ENCODE measurements at regions not wholly inside any gene's neighbourhood (a gene's known extent, or its start where the extent isn't known, plus 50 kb on each side); places are given as distances from the start of the nearest gene placed in this dataset.
A peak's percentile ranks its signal among the peaks of the same experiment; 100 is the strongest.

DNA sequence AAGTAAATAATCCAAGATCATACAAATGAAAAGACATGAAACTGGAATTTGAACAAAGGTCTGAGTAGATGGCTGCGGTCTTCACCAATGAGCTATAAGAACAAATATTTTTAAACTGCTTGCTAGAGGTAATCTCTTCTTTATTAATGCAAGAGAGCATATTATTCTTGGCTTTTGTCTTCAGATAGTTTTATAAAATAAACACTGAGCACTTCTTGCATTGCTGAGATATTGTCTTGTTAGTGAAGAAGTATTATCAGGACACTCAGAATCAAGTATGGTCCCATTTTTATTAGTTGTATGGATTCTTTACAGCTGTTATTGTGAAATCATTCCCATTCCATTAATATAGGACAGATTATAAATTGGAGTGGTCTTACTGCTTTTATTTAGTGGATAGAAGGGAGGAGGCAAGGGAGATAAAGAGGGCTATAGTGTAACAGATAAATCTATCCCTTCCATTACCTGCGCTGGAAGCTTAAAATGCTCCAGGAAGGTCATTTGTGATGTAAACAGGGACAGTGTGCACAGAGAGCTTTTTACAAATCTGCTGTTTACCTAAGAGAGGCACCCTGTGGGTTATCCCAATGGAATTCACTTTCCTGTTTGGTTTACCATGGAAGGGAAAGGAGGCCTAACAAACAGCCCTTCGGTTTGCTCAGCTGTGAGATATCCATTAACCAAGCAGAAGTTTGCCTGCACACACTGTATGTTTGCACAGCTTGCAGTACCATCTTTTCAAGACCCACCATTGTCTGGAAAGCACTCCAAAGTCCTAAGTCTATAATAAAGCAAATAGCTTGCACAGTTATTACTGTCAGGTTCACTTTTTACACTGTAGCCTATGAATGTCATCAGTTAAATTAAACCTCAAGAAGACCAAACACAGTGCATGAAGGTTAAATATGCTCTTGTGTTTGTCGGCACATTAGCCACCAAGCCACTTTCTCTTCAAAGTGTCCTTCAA is 347.7 kb upstream of the TGFBR2 start:
- DNase-seq (ENCODE audit: low read depth in 2 of 3, low spot score in 2 of 3), result no peak

DNA sequence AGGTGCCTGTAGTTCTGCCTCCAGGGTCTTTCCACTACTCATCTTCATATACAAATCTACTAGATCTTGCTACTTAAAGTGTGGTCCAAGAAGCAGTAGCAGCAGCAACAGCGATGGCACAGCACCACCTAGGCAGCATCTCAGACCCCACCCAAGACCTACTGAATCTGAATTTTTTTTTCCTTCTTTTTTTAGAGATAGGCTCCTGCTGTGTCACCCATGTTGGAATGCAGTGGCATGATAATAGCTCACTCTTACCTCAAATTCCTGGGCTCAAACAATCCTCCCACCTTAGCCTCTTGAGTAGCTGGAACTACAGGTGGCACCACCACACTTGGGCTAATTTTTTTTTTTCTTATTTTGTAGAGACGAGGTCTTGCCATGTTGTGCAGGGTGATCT is 346.7 kb upstream of the TGFBR2 start:
- DNase-seq (ENCODE audit: low read depth in 2 of 3, low spot score in 2 of 3), result no peak

DNA sequence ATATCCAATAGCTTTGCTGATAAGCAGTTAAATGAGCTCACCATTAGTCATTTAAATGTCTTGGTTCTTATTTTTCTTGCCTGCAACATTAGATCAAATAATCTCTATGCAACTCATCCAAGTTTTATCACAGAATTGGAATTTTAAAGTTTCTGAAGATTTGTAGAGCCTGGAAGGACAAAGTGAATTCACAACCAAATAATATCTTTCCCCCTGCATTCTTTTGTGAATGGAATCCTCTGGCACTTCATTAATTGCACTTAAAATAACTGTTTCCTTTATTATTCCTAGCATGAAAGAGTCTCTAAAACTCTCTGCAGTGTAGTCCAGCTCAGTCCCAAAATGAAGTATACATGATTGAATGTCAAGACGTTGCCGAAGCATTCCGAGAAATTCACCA is 345.6 kb upstream of the TGFBR2 start:
- no peak for DNase-seq (ENCODE audit: low read depth in 2 of 3, low spot score in 2 of 3)

DNA sequence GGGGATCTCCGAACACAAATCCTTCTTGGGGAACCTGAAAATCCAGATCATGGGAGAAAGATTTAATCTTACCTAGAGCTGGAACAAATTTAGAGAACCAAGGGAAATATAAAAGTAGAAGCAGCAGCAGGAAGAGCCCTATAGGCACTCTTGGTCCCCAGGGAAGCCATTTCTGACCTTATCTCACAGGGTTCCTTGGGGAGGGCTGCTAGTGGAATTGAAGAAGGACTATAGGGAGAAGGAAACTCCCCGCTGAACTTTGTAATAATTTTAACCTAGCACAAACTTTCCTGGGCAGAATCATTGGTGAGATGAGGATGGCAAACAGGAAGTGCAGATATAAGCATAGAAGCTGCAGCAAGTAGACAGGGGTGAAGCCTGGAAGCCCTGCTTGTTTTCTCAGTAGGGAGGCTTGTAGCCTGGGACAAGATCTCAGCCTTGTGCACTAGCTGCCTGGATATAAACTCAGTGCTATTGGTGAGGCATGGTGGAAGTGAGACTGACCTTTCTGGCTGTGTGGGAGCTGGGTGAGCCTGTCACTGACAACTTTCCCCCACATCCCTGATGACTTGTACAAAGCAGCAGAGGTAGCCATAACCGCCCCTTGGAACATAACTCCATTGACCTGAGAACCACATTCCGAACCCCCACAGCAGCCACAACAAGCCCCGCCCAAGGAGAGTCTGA is 343.0 kb upstream of the TGFBR2 start:
- DNase-seq (ENCODE audit: low read depth in 2 of 3, low spot score in 2 of 3), result no peak

DNA sequence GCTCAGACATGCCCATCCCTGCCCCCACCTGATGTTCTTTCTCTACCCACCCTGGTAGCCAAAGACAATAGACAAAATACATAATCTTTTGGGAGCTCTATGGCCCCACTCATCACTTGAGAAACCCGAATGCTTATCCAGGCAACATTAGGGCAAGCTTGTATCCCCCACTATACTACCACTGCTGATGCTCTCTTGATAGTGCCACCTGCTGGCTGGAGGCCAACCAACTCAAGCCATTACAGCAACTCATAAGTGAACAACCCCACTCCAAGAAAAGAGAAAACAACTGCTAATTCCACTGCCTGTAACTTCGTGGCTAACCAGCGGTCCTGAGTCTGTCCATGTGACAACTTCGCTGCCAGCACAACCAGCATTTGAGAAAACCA is 342.5 kb upstream of the TGFBR2 start:
- DNase-seq (ENCODE audit: low read depth in 2 of 3, low spot score in 2 of 3), result no peak

DNA sequence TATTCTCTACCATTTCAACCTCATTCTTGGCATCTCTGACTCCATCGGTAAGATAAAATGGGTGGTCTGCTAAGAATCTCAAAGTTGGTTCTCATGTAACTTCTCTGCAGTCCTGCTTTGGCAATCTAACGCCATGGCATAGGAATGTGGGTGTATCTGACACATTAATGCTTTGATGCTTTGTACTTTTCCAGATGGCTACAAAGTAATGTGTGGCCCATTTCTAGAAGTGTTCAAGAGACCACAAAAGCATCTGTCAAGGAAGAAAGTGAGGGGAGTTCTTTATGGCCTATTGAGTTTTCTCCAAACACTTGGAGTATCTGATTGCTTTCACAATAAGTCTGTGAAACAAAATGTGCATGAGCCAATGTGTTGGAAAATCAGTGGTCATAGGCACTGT is 339.9 kb upstream of the TGFBR2 start:
- no peak for DNase-seq (ENCODE audit: low read depth in 2 of 3, low spot score in 2 of 3)

DNA sequence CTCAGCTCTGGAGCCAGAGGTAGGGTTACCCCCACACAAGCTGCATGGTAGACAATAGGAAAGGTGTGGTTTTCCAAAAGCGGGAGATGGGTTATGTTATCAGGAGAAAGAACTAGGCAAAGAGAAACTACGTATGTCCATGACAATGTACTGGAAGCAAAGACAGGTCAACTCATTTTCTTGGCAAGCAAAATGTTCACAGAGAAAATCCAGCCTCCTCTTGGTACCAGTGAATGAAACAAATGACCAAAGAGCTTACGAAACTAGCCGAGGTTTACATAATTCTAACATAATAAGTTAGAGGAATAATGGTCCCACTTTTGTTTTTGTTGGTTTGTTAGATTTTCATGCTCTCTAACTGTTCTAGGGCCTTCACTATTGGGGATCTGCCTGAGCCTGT is 338.1 kb upstream of the TGFBR2 start:
- DNase-seq (ENCODE audit: low read depth in 2 of 3, low spot score in 2 of 3), result no peak

DNA sequence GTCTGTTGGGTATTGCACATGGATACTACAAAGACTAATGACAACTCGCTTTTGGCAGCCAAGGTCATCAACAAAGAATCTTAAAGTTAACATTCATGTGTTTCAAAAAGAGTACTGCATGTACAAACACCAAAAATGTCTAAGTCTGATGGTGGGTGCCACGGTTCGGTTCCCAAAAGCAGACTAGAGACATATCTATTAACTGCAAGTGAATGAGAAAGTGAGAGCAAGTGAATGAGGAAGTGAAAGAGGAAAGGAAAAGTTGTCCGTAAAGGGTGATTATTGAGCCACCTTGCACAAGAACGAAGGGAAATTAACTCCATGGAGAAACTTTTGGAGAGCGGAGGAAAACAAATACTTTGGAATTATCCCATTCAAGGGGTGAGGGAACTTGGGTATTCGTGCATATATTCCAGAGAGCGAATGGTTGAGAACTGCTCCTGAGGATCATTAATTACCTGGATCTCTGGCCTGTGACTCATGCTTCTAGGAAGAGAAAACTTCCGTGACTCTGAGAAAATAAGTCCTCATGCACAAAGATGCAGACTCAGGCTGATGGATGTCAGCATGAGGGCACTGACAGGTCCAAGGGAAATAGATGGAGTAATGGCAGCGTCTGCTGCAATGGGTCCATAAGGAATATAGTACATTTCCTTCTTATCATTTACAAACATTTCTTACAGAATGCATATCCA is 336.5 kb upstream of the TGFBR2 start:
- DNase-seq (ENCODE audit: low read depth in 2 of 3, low spot score in 2 of 3), result no peak

DNA sequence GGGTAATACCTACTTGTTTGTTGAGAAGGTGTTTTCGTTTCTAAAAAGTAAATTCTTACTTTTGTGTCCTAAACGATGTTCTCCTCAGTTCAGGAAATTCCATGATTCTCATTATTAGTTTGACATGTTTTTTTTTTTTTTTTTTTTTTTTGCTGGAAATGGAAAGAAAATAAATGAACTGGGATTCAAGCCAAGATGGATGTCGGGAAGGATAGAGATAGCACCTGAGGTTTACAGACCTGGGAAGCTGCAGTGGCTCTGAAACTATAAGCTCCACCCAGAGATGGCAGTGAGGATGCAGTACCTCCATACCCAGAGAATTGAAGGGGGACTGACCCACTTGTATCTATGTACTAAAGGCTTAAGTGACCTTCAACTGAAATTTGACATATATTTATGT is 334.6 kb upstream of the TGFBR2 start:
- no peak for DNase-seq (ENCODE audit: low read depth in 2 of 3, low spot score in 2 of 3)

DNA sequence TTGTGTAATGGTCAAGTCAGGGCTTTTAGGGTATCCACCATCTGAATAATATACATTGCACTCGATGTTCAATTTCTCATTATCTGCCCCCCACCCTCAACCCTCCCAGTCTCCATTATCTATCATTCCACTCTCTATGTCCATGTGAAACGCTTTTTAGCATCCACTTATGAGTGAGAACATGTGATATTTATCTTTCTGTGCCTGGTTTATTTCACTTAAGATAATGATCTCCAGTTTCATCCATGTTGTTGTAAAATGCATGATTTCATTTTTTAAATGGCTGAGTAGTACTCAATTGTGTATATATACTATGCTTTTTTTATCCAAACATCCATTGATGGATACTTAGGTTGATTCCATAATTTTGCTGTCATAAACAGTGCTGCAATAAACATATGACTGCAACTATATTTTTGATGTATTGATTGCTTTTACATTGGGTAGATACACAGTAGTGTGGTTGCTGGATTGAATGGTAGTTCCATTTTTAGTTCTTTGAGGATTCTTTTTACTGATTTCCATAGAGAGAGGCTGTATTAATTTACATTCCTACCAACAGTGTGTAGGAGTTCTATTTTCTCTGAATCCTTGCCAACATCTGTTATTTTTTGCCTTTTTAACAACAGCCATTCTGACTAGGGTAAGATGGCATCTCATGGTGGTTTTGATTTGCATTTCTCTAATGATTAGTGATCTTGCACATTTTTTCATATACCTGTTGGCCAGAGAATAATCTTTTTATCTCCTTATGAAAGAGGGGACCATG is 332.9 kb upstream of the TGFBR2 start:
- DNase-seq (ENCODE audit: low read depth in 2 of 3, low spot score in 2 of 3), result no peak

DNA sequence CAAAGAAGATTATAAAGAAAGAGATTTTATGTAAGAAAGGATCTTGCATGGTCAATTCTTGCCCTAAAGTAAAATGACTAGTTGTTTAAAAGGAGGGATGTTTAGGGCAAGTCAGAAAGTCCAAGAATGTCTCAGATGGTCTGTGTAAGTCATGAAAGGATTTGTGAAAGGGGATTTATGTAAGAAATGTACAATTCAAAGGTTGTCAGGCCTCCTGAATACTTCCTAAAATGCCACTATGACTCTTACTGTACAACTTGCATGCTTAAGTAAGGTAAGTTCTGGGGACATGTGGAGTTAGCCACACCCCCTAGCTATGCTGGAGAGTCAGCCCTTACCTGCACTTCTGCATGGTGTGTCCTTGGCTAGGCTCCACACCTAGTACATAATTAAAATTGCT is 328.9 kb upstream of the TGFBR2 start:
- DNase-seq (ENCODE audit: low read depth in 2 of 3, low spot score in 2 of 3), result no peak

DNA sequence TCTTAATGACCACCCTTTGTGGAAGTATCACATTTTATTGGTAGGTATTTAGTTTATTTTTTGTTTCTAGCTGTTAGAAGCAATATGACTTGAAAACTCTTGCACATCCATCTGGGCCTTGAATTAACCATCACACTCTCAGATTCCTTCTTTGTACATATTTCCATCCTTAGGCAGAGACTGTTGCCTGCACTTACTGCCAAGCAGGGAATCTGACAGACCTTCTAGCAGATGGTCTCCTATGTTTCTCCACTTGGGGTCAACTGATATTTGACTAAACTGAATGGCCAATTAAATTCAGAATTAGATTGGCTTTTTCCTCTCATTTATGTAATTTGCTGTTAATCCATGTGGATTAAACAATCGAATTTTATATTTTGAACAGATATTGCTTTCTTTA is 324.9 kb upstream of the TGFBR2 start:
- no peak for DNase-seq (ENCODE audit: low read depth in 2 of 3, low spot score in 2 of 3)

DNA sequence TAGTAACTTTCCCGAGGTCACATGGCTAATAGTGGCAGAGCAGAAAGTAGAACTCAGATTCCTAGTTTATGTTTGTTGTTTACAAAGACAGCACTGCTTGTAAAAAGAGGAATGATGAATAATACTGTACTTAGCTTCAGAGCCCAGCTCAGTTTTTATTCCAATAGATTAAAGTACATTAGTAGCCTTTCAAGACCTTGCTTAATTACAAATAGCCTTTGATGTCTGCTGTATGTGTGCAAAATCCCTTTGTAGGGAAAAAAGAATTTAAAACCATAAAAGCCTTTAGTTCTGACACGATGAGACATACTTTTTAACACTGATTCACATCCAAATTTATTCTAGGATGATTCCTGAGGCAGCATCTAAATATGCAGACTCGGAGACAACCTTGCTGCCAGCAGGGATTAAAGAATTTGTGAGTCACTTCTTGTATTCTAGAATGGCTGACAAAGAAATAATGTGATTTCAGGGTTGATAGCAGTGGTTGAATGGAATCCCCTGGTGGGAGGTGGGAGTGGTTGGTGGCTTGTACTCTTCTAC is 324.2 kb upstream of the TGFBR2 start:
- DNase-seq (ENCODE audit: low read depth in 2 of 3, low spot score in 2 of 3), result no peak

DNA sequence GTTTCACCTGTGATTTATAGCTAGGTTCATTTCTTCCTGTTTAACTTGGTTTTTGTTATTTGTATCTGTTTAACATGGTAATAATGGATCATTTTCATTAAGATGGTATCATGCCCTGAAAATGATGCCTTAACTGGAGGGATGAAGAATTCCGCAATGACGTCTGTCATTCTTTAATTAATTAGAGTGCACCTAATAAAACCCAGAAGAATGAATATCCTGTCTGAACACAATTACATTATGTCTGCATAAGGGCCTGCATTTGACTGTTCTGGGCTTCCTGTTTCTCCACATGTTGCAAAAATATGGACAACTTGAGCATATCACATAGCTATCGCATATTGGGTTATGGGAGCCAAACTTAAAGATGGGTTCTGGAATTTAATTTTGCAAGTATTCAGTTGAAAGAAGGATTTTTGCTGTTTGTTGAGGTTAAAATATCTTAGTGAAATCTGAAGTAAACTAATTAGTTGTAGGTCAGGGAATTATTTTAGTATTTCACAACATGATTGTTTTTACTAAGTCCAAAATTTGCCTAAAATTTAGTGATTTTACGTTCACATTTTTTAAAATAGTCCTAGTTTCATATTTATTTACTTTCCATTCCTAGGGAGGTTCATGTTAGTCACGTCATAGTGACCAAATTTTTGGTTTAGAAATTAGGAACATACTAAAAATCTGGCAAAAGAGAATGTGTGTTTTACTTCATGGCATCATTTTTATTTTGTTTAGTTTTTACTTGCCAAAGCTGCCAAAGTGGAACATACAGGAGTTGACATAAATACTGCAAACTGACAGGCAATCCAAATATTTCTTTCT is 321.0 kb upstream of the TGFBR2 start:
- no peak for DNase-seq (ENCODE audit: low read depth in 2 of 3, low spot score in 2 of 3)

DNA sequence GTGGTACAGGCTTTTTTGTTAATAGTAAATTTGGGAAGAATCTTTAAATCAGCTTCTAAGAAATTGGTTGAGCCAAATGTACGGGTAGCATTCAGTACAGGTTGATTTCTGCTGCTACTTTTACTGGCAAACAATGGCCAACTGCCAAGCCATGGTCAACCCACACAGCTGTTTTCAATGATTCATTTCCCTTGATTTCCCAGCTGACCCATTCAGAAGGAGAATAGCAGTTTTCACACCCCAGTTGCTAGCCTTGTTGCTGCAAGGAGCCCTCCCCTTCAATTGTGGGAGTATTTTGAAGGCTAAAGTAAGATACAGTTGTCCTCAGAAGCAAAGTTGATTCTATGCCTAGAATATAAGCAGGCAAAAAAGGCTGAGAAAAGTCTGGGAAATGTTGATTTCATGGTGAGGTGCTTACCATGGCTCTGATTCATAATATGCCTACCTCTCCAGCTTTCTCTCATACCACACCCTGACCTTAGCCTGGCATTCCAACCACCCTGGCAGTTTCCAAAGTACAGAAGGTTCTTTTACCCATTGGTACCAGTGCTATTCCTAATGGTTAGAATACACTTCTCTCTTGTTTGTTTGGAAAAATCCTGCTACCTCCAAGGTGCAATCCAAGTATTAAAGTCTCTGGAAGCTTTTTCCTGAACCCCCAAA is 320.3 kb upstream of the TGFBR2 start:
- DNase-seq (ENCODE audit: low read depth in 2 of 3, low spot score in 2 of 3), result peak in 2 of 3 donors; percentile 43 to 67

DNA sequence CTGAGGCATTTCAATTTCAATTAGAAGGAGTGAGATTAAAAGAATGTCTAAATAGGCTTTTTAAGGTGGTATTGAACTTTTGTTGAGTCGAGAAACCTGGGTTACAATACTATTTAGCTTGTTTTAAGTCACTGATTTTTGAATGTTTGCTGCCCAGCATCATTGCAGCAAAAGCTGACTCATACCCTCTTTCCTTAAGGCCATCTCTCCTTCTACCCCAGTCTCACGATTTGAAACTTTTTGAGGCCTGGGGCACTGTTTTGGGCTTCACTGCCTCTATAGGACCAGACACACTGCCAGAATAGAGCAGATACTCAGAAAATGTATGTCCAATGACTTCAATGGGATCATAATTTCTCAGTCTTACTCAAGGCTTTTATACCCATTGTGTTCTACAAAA is 319.6 kb upstream of the TGFBR2 start:
- DNase-seq (ENCODE audit: low read depth in 2 of 3, low spot score in 2 of 3), result no peak

DNA sequence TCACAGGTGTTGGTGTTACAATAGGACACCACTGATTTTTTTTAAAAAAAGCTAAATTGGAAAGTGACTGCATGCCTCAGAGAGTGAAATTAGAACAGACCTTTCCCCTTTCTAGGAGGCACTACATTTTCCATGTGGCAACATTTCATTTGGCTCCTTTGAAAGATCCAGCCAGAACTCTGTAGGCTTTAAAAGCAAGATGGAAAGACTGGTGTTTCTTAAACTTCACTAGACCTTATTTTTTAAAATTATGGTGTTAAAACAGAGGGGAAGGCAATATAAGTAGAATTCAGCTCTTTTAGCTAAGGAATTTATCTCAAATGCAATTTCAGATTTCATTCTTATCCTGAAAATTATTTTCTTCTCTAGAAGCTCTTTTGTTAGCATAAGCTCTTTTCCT is 317.6 kb upstream of the TGFBR2 start:
- no peak for DNase-seq (ENCODE audit: low read depth in 2 of 3, low spot score in 2 of 3)

DNA sequence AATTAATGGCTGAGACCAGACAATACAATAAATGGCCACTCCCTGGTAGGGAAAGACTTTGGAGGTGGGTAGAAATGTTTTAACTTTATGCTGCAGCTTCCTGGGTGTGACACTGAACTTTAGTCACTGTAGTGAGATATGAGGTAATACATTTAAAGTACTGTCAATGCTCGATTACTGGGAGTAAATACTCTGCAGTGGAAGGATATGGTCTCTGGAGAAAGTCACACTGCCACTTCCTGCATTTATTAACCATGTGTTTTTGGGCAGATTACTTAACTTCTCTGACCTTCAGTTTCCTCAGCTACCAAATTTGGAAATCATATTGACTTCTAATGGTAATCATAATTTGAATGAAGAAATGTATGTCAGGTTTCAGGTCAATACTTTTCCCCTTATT is 317.1 kb upstream of the TGFBR2 start:
- DNase-seq (ENCODE audit: low read depth in 2 of 3, low spot score in 2 of 3), result peak in 1 of 3 donors; percentile 29

DNA sequence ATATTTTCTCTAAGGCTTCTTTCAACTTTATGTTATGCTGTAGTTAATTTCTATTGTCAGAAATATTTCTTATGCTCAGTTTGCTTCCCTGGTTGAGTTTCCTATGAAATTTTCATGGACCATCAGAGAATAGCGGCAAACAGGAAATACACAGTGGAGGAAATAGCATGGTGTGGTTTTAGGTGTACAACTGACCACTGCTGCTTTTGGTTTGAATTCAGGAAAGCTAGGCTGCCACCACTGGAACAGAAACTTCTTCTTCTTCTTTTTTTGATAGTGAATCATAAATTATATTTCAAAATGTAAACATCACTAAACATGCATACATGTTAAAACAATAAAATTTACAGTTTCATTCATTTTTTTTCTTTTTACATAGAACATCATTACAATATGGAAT is 316.6 kb upstream of the TGFBR2 start:
- DNase-seq (ENCODE audit: low read depth in 2 of 3, low spot score in 2 of 3), result no peak

All from hematopoietic multipotent progenitor cell (in vitro differentiated cells).